ENCODE measurements at regions not wholly inside any gene's neighbourhood (a gene's known extent, or its start where the extent isn't known, plus 50 kb on each side); places are given as distances from the start of the nearest gene placed in this dataset.

DNA sequence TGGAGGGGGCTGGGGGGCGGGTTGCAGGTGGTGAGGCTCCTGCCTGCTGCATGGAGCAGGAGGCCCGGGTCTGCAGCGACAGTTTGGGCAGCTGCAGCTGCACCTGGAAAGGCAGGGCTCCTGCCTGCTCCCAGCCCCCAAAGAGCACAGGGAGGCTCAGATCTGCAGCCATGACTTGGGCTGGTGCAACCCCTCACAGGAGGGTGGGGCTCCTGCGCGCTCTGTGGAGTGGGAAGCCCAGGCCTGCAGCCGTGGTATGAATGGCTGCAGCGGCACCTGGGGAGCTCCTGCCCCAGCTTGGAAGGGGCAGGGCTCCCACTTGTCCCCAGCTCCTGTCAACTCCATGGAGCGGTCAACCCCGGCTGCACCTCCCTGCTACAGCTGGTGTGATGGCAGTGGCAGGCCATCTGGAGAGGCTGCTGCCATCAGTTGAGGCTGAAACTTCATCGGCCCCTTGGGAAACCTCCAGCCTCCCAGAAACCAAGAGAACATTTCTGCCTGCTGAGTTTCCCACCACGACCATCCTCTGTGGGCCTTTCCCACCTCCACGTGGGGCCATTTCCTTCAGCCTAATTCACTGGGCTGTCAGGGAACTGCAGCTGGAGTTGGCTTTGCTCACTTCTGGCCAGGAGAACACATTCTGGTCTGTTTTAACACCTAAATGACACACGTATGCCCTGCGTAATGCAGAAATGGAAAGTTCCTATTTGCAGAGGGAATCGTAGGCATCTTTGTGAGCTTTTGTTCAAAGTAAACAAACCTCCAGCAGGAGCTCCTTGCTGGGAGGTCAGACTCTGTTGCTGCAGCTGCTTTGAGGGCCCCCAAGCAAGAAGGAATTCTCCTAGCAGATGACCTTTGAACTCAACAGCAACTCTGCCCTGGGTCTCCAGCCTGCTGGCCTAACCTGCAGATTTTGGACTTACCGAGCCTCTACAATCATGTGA is 429.0 kb downstream of the PREX1 start:
- TF ChIP-seq, protein P1, sequence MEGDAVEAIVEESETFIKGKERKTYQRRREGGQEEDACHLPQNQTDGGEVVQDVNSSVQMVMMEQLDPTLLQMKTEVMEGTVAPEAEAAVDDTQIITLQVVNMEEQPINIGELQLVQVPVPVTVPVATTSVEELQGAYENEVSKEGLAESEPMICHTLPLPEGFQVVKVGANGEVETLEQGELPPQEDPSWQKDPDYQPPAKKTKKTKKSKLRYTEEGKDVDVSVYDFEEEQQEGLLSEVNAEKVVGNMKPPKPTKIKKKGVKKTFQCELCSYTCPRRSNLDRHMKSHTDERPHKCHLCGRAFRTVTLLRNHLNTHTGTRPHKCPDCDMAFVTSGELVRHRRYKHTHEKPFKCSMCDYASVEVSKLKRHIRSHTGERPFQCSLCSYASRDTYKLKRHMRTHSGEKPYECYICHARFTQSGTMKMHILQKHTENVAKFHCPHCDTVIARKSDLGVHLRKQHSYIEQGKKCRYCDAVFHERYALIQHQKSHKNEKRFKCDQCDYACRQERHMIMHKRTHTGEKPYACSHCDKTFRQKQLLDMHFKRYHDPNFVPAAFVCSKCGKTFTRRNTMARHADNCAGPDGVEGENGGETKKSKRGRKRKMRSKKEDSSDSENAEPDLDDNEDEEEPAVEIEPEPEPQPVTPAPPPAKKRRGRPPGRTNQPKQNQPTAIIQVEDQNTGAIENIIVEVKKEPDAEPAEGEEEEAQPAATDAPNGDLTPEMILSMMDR (IDR thresholded peaks at IDR 0.05; ENCODE audit: low read depth, low read length), result no peak
- TF ChIP-seq EZH2phosphoT487 (IDR thresholded peaks at IDR 0.05; ENCODE audit: low read depth), result no peak
